HepG2 (cell line): ENCODE measurements at regions not wholly inside any gene's neighbourhood (a gene's known extent, or its start where the extent isn't known, plus 50 kb on each side); places are given as distances from the start of the nearest gene placed in this dataset.

ENCODE experiments used
- ATAC-seq: fragments of 200-7000 bp; cut with Tn5 transposase; 3 replicates; pipeline ENCODE4 v1.9.1; 2020; ENCODE audit warnings: mild to moderate bottlenecking, moderate library complexity
- BruUV-seq: library from RNA; stranded (reverse); fragments of 400-500 nt; replicated peaks from 2 replicates; lab custom pipeline; 2021; lab: Mats Ljungman, UMichigan
- CTCF ChIA-PET: fragments of 300-600 bp; formaldehyde crosslinking; extraction: SDS; loops from one replicate; lab custom pipeline; 2021; ENCODE audit warnings: low total read pairs, inconsistent platforms, low intra/inter-chr PET ratio; lab: Yijun Ruan, JAX
- POLR2A ChIA-PET: fragments of 350-600 bp; sonication (Branson Sonifier 250); formaldehyde crosslinking; loops from one replicate; lab custom pipeline; 2020; ENCODE audit warnings: antibody characterized with exemption, inconsistent platforms; lab: Yijun Ruan, JAX
- DNase-seq: peaks from one replicate; pipeline ENCODE4 v3.0.0-alpha.2; 2015; ENCODE audit warnings: low spot score
- FAIRE-seq: peaks from 3 replicates; lab custom pipeline; 2011; peaks lifted over from hg19 to GRCh38; lab: Jason Lieb, UNC
- H2AFZ ChIP-seq: one replicate; pipeline ENCODE4 v1.6.1; 2011; ENCODE audit warnings: low read length, inconsistent platforms
- H3K27ac ChIP-seq: fragments of 300-600 bp; 3 replicates; pipeline ENCODE4 v1.8.0; 2011; ENCODE audit warnings: mixed run types, mild to moderate bottlenecking, mixed read lengths, low read length, inconsistent platforms; ENCODE audit not compliant: insufficient read depth; ENCODE audit errors: extremely low read length
- H3K27me3 ChIP-seq, 2 experiments: fragments of 200-600 bp in 1 of 2; 2 replicates in 1 of 2; 3 replicates in 1 of 2; pipeline versions ENCODE4 v1.6.0 to v1.8.0; 2011; ENCODE audit warnings: low read length in 2 of 2, mild to moderate bottlenecking in 2 of 2, moderate library complexity in 2 of 2, inconsistent platforms in 1 of 2; ENCODE audit not compliant: insufficient read depth in 2 of 2, control insufficient read depth in 1 of 2
- H3K36me3 ChIP-seq, 2 experiments: fragments of 200-600 bp in 1 of 2; replicated peaks in 1 of 2; 2 replicates in 1 of 2; 3 replicates in 1 of 2; pipeline versions ENCODE4 v1.5.1 to v1.8.0; 2011; ENCODE audit warnings: low read length in 2 of 2, inconsistent platforms in 1 of 2; ENCODE audit not compliant: insufficient read depth in 2 of 2, control insufficient read depth in 1 of 2
- H3K4me1 ChIP-seq: 2 replicates; pipeline ENCODE4 v1.5.1; 2012; ENCODE audit warnings: low read length, inconsistent platforms; ENCODE audit not compliant: insufficient read depth
- H3K4me2 ChIP-seq: 2 replicates; pipeline ENCODE4 v1.6.0; 2011; ENCODE audit warnings: low read depth, low read length, inconsistent platforms
- H3K4me3 ChIP-seq, 3 experiments: fragments of 200-600 bp in 1 of 3; sonication (generic), shearing (Covaris generic) in 1 of 3; replicated peaks in 1 of 3; 2 replicates each; pipeline ENCODE4 v1.5.1; 2011 to 2016; ENCODE audit warnings: low read length in 3 of 3, inconsistent platforms in 2 of 3, low read depth in 2 of 3, mild to moderate bottlenecking in 2 of 3, control low read depth in 1 of 3, mixed read lengths in 1 of 3; ENCODE audit not compliant: insufficient read depth in 1 of 3
- H3K79me2 ChIP-seq: one replicate; pipeline ENCODE4 v1.6.1; 2011; ENCODE audit warnings: low read length, inconsistent platforms; ENCODE audit not compliant: insufficient read depth
- H3K9ac ChIP-seq: 2 replicates; pipeline ENCODE4 v1.6.0; 2011; ENCODE audit warnings: mild to moderate bottlenecking, low read depth, low read length, inconsistent platforms; ENCODE audit not compliant: insufficient read depth
- H3K9me3 ChIP-seq: 2 replicates; pipeline ENCODE4 v1.5.1; 2012; ENCODE audit warnings: mild to moderate bottlenecking, low read length
- H4K20me1 ChIP-seq: 2 replicates; pipeline ENCODE4 v1.6.0; 2011; ENCODE audit warnings: inconsistent platforms, mild to moderate bottlenecking, low read length, moderate library complexity; ENCODE audit not compliant: insufficient read depth
- ARID5B ChIP-seq: IDR thresholded peaks from 2 replicates; pipeline ENCODE4 v1.4.0; 2020; ENCODE audit warnings: mild to moderate bottlenecking, missing genetic modification reagents
- CEBPB ChIP-seq: IDR thresholded peaks from 2 replicates; pipeline ENCODE4 v1.6.1; 2011; ENCODE audit warnings: low read depth, low read length, improper control_type of control experiment, borderline replicate concordance
- CEBPG ChIP-seq: IDR thresholded peaks from 2 replicates; pipeline ENCODE4 v1.6.1; 2016
- HMG20B ChIP-seq: conservative IDR thresholded peaks from 2 replicates; pipeline ENCODE4 v1.6.1; 2016; ENCODE audit warnings: missing genetic modification reagents, missing compliant biosample characterization
- HNF4G ChIP-seq, 2 experiments: sonication (generic) in 1 of 2; formaldehyde crosslinking in 1 of 2; IDR thresholded peaks; 2 replicates each; pipeline versions ENCODE4 v1.4.0 to v1.6.1; 2011 to 2020; ENCODE audit warnings: borderline replicate concordance in 2 of 2, low read depth in 2 of 2, mild to moderate bottlenecking in 2 of 2, low read length in 1 of 2, missing genetic modification reagents in 1 of 2, moderate library complexity in 1 of 2
- HOMEZ ChIP-seq: IDR thresholded peaks from 2 replicates; pipeline ENCODE4 v1.6.1; 2016; ENCODE audit warnings: low read depth
- MTF2 ChIP-seq: sonication (generic); formaldehyde crosslinking; IDR thresholded peaks from 2 replicates; pipeline ENCODE4 v1.5.0; 2020; ENCODE audit warnings: missing genetic modification reagents, borderline replicate concordance
- NR2F2 ChIP-seq: IDR thresholded peaks from 2 replicates; pipeline ENCODE4 v1.6.1; 2012; ENCODE audit warnings: low read depth, inconsistent platforms, borderline replicate concordance
- NR2F6 ChIP-seq, 2 experiments: IDR thresholded peaks; 2 replicates each; pipeline ENCODE4 v1.6.1; 2016; ENCODE audit warnings: antibody characterized with exemption in 1 of 2, mild to moderate bottlenecking in 1 of 2
- SRF ChIP-seq: IDR thresholded peaks from 2 replicates; pipeline ENCODE4 v1.6.1; 2011; ENCODE audit warnings: mild to moderate bottlenecking, low read depth, low read length, moderate library complexity
- TEAD3 ChIP-seq: optimal IDR thresholded peaks from 2 replicates; pipeline ENCODE3; 2016; ENCODE audit warnings: borderline replicate concordance
- ZBTB1 ChIP-seq: sonication (generic); formaldehyde crosslinking; IDR thresholded peaks from 2 replicates; pipeline ENCODE4 v1.4.0; 2020; ENCODE audit warnings: missing genetic modification reagents, borderline replicate concordance
- ZNF136 ChIP-seq: sonication (generic); formaldehyde crosslinking; IDR thresholded peaks from 2 replicates; pipeline ENCODE4 v1.8.1; 2022; ENCODE audit warnings: low read depth, mild to moderate bottlenecking, moderate library complexity, missing genetic modification reagents
- ZNF343 ChIP-seq: sonication (generic); formaldehyde crosslinking; IDR thresholded peaks from 2 replicates; pipeline ENCODE4 v1.4.0; 2020; ENCODE audit warnings: mild to moderate bottlenecking, missing genetic modification reagents
- ZNF776 ChIP-seq: sonication (generic); formaldehyde crosslinking; IDR thresholded peaks from 2 replicates; pipeline ENCODE4 v1.4.0; 2020; ENCODE audit warnings: mild to moderate bottlenecking, missing genetic modification reagents
- ZNF800 ChIP-seq: sonication (generic); formaldehyde crosslinking; IDR thresholded peaks from 2 replicates; pipeline ENCODE4 v1.4.0; 2020; ENCODE audit warnings: missing genetic modification reagents
- ZSCAN29 ChIP-seq: sonication (generic); formaldehyde crosslinking; conservative IDR thresholded peaks from 2 replicates; pipeline ENCODE4 v1.4.0; 2020; ENCODE audit warnings: mild to moderate bottlenecking, missing genetic modification reagents
- WGBS: methylation state at CpG from one replicate; pipeline ENCODE4 v1.1.6; 2017; ENCODE audit warnings: low lambda C conversion rate; 5-methylcytosine and 5-hydroxymethylcytosine counted together
- in situ Hi-C: cut with HindIII; loops from 2 replicates; pipeline ENCODE4 v1.10.0; 2017; ENCODE audit warnings: low pct_unique_long_range_greater_than_20kb; ENCODE audit not compliant: extremely low pct_ligation_motif_present
- intact Hi-C: fragments of 100-400 bp; cut with micrococcal nuclease; formaldehyde crosslinking; loops from one replicate; pipeline ENCODE4 v1.10.0; 2022; ENCODE audit not compliant: unreplicated experiment

- TF ChIP-seq ZNF800 (CRISPR knock-in tag): no peak
- TF ChIP-seq MTF2: no peak
- TF ChIP-seq ZSCAN29 (CRISPR knock-in tag): no peak
- TF ChIP-seq CEBPB: peak; percentile 42; the same call in 1 of the 2 replicates
- no peak for TF ChIP-seq ZBTB1
Observed at GRCh38 chr5:110105692-110106091, 416.0 kb downstream of the MAN2A1 start (continued).

GRCh38 chr5:110106750-110107149 lies 417.0 kb downstream of the MAN2A1 start:
- Histone ChIP-seq H3K4me1 (peaks cover 65% of the 10 kb centered on the region), H4K20me1 (no peaks in the 10 kb centered on the region), H3K9ac (peak overlapping the region; percentile 35; the same call in 1 of the 2 replicates), H2AFZ (no peak overlapping the region), H3K36me3 (no peaks in the 10 kb centered on the region), H3K27me3 (no peaks in the 10 kb centered on the region), H3K4me3 (peak overlapping the region in 2 of 3 experiments; percentile 32 to 45; a peak in 3 of 6 replicates), H3K9me3 (no peaks in the 10 kb centered on the region), H3K79me2 (no peaks in the 10 kb centered on the region), H3K4me2 (peak overlapping the region; percentile 75), H3K27ac (peak overlapping the region; percentile 56)
- FAIRE-seq: peak; percentile 83
- POLR2A ChIA-PET: interaction anchor here (0.6 to 1.3 kb wide), 3 partner anchors 14 to 240 kb away, joined by 3 to 5 read pairs (median 3); no protein-coding TSS in a partner anchor
- DNase-seq: peak; percentile 82
- 0% methylated on average over 1 of the region's 1 CpG for WGBS
- ATAC-seq: peak; percentile 90
- CTCF ChIA-PET: no interaction called here
- BruUV-seq: no TSS peak
- intact Hi-C loops: loop anchor here (1.0 to 5.0 kb wide), 3 partner anchors 64 to 418 kb away; no protein-coding TSS in a partner anchor
- in situ Hi-C loops: no loop called here
- TF ChIP-seq SRF (peak; percentile 51; the same call in 1 of the 2 replicates), ZNF343 (no peak), ARID5B (CRISPR knock-in tag) (peak; percentile 79), ZNF776 (no peak), NR2F2 (0 out of 2 replicates have a peak, but pooled peaks have one; percentile 25), TEAD3 (CRISPR knock-in tag) (peak; percentile 47), ZNF136 (CRISPR knock-in tag) (0 out of 2 replicates have a peak, but pooled peaks have one; percentile 69), HOMEZ (CRISPR knock-in tag) (peak; percentile 74; the same call in 1 of the 2 replicates), NR2F6 (IDR thresholded peaks at IDR 0.05) (0 out of 2 replicates have a peak, but pooled peaks have one; percentile 21), NR2F6 (CRISPR knock-in tag; IDR thresholded peaks at IDR 0.05) (peak; percentile 61; the same call in 1 of the 2 replicates), CEBPG (peak; percentile 10; the same call in 1 of the 2 replicates), HMG20B (CRISPR knock-in tag) (no peak), HNF4G (IDR thresholded peaks at IDR 0.05; ENCODE audit: borderline replicate concordance, low read depth, low read length) (peak; percentile 69; the same call in 1 of the 2 replicates), HNF4G (CRISPR knock-in tag; IDR thresholded peaks at IDR 0.05; ENCODE audit: borderline replicate concordance, low read depth) (peak; percentile 20; the same call in 1 of the 2 replicates)
